ENCODE measurements at regions not wholly inside any gene's neighbourhood (a gene's known extent, or its start where the extent isn't known, plus 50 kb on each side); places are given as distances from the start of the nearest gene placed in this dataset.
A peak's percentile ranks its signal among the peaks of the same experiment; 100 is the strongest.

- no peak for DNase-seq (ENCODE audit: low read depth in 2 of 2)
Observed at GRCh38 chr14:89630101-89630829, 213.2 kb upstream of the FOXN3 start.

DNA sequence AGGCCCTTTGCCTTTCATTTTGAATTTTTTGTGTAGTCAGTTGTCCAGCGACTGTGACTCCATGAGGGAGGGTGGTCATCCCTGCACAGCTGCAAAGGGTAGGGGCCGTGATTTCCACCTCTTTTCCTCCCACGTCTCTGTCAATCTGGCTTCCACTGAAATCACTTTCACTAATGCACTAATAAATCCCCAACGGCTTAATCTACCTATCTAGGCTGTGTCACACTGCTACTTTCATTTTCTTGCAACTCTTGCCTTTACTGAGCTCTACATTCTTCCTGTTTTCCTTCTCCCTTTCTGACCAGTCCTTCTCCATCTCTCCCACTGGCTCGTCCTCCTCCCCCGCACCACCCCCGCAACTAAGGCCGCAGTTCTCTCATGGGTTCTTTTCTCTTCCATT is 212.3 kb upstream of the FOXN3 start:
- DNase-seq (ENCODE audit: low read depth in 2 of 2), result no peak

DNA sequence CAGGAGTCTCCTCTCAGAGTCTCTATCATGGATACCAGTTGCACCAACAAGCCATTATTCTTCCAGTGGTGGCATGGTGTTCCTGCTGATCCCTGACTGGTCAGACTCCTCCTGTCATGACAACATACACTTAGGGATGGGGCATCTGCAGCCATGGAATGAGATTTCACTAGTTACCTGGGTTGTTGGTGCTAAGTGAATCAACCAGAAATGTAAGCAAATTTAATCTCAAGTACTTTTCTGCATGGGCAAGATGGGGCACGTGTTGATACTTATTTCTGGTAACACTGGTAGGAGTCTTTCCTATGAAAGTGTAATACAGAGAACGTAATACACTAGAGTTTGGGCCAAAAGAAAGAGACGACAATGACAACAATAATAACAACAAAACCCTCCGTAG is 211.5 kb upstream of the FOXN3 start:
- DNase-seq (ENCODE audit: low read depth in 2 of 2), result no peak

DNA sequence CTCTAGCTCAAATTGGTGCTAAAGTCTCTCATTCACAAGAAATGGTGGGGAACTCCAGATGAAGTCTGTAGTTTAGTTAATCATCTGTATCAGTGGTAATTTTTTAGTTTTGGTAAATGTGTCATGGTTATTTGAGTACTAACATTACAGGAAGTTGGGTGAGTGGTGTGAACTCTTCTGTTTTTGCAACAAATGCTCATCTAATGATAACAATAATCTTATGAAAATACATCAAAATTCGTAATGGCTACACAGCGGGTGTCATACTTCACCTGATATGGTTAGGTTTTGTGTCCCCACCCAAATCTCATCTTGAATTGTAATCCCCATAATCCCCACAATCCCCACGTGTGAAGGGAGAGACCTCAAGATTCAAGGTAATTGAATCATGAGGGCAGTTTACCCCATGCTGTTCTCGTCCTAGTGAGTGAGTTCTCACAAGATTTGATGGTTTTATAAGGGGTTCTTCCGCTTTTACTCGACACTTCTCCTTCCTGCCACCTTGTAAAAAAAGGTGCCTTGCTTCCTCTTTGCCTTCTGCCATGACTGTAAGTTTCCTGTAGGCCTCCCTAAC is 209.3 kb upstream of the FOXN3 start:
- DNase-seq (ENCODE audit: low read depth in 2 of 2), result no peak

DNA sequence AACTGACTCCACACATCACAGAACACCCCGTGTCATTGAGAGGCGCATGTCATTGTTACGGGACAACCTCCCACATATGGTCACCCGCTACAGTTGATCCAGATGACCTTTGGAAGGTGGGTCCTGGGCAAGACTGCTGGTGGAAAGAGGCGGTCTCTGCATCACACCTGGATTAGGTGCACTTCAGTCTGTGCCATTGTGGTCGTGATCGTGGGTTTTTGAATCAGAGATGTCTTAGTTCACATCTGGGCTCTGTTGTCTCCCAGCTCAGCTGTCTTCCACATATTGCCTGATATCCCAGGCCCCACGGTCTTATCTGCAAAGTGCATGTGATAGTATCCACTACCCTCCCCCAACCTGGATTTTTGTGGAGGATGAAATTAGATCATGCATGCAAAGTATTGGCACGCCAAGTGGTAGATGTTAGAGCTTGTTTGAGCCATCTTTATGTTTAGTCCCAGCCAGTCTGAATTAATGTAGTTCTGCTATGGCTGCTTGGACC is 208.7 kb upstream of the FOXN3 start:
- no peak for DNase-seq (ENCODE audit: low read depth in 2 of 2)

GRCh38 chr14:89625244-89625713 is 208.2 kb upstream of the FOXN3 start:
- peak in 1 of 2 donors; percentile 44 for DNase-seq (ENCODE audit: low read depth in 2 of 2)

- DNase-seq (ENCODE audit: low read depth in 2 of 2), result no peak
Observed at GRCh38 chr14:89624500-89625156, 207.6 kb upstream of the FOXN3 start.

GRCh38 chr14:89621791-89622638 is 205.0 kb upstream of the FOXN3 start:
- no peak for DNase-seq (ENCODE audit: low read depth in 2 of 2)

- no peak for DNase-seq (ENCODE audit: low read depth in 2 of 2)
Observed at GRCh38 chr14:89621009-89621421, 204.0 kb upstream of the FOXN3 start.

DNA sequence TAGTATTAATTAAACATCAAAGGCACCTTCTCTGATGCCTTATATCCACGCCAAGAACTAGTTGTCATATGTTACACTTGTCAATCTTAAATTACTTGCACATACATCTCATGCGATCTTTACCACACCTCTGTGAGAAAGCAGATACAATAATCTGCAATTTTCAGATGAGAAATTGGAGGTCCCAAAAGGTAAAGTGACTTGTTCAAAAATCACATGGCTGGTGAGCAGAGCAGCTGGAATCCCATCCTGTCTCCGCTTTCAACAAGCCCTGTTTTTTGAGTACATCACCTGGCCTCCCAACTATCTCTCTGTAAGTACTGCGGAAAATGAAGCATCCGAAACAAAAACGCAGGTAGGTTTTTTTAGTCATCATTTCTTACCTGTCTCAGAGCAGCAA is 203.4 kb upstream of the FOXN3 start:
- no peak for DNase-seq (ENCODE audit: low read depth in 2 of 2)

GRCh38 chr14:89619596-89619995 is 202.6 kb upstream of the FOXN3 start:
- DNase-seq (ENCODE audit: low read depth in 2 of 2), result no peak

- DNase-seq (ENCODE audit: low read depth in 2 of 2), result peak; percentile 73 to 82
Observed at GRCh38 chr14:89618811-89619551, 201.9 kb upstream of the FOXN3 start.

DNA sequence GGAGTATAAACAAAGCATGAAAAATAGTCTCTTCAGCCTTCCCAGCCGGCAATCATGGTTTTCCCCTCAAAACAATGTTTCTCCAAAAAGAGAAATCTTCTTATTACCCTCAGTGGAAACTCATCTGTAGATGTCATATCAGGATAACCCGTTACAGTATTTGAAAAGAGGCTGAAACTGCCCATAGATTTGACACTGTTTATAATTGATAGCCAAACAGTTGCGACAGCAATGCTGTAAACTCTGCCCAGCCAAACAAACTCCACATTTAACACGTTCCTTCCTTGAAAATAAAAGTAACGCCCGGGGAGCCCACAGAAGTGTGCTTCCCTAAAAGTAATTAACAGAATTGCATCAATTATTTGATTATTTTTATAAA is 201.3 kb upstream of the FOXN3 start:
- peak; percentile 37 to 47 for DNase-seq (ENCODE audit: low read depth in 2 of 2)

- peak; percentile 45 to 63 for DNase-seq (ENCODE audit: low read depth in 2 of 2)
Observed at GRCh38 chr14:89617481-89618329, 200.7 kb upstream of the FOXN3 start.

- peak; percentile 43 to 49 for DNase-seq (ENCODE audit: low read depth in 2 of 2)
Observed at GRCh38 chr14:89616852-89617341, 199.9 kb upstream of the FOXN3 start.

DNA sequence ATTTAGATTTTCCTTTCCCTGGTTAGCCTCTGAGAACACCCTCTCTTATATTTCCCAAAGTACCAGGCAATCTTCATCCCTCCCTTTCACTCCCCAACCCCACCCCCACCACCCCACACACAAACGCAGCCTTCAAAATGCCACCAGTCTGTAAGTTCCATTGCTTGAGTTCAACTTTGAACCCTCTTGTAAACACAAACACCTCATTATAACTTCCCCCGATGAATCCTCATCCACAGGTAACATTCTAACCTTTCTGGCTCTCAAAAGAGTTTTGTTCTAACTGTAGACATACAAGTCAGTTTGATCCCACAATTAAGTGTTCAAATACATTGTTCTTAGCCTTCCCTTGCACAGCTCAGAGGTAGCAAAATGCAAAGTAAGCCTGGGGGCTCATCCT is 199.4 kb upstream of the FOXN3 start:
- DNase-seq (ENCODE audit: low read depth in 2 of 2), result no peak

GRCh38 chr14:89615421-89615820 is 198.4 kb upstream of the FOXN3 start:
- peak; percentile 28 to 73 for DNase-seq (ENCODE audit: low read depth in 2 of 2)

GRCh38 chr14:89614009-89614691 is 197.1 kb upstream of the FOXN3 start:
- no peak for DNase-seq (ENCODE audit: low read depth in 2 of 2)

Data from lung microvascular endothelial cell (primary cell).